ENCODE measurements at regions not wholly inside any gene's neighbourhood (a gene's known extent, or its start where the extent isn't known, plus 50 kb on each side); places are given as distances from the start of the nearest gene placed in this dataset.
"Not testable (repeated sequence)": the region's sequence is repeated elsewhere in the genome, so short reads cannot be mapped to it uniquely, and the experiment has no call there.

GRCh38 chr5:166602271-166602670 is 1689.2 kb upstream of the WWC1 start:
- no peak for DNase-seq (ENCODE audit: low read depth)

- no peak for DNase-seq (ENCODE audit: low read depth)
Measured at GRCh38 chr5:166617507-166617906, 1673.9 kb upstream of the WWC1 start.

GRCh38 chr5:166618526-166618925 is 1672.9 kb upstream of the WWC1 start:
- no peak for DNase-seq (ENCODE audit: low read depth)

- no peak for DNase-seq (ENCODE audit: low read depth)
Measured at GRCh38 chr5:166624573-166624972, 1666.9 kb upstream of the WWC1 start.

GRCh38 chr5:166625210-166625865 is 1666.1 kb upstream of the WWC1 start:
- no peak for DNase-seq (ENCODE audit: low read depth)

GRCh38 chr5:166637295-166637694 is 1654.2 kb upstream of the WWC1 start:
- DNase-seq (ENCODE audit: low read depth): no peak

- DNase-seq (ENCODE audit: low read depth): no peak
Measured at GRCh38 chr5:166639151-166639550, 1652.3 kb upstream of the WWC1 start.

GRCh38 chr5:166640136-166640535 is 1651.3 kb upstream of the WWC1 start:
- not testable (repeated sequence) for DNase-seq (ENCODE audit: low read depth)

GRCh38 chr5:166648736-166649135 is 1642.7 kb upstream of the WWC1 start:
- DNase-seq (ENCODE audit: low read depth): no peak

- no peak for DNase-seq (ENCODE audit: low read depth)
Measured at GRCh38 chr5:166649676-166650075, 1641.8 kb upstream of the WWC1 start.

GRCh38 chr5:166651234-166651633 is 1640.2 kb upstream of the WWC1 start:
- no peak for DNase-seq (ENCODE audit: low read depth)

- no peak for DNase-seq (ENCODE audit: low read depth)
Measured at GRCh38 chr5:166671811-166672210, 1619.6 kb upstream of the WWC1 start.

GRCh38 chr5:166672431-166672830 is 1619.0 kb upstream of the WWC1 start:
- DNase-seq (ENCODE audit: low read depth): no peak

- DNase-seq (ENCODE audit: low read depth): no peak
Measured at GRCh38 chr5:166677891-166678290, 1613.6 kb upstream of the WWC1 start.

- no peak for DNase-seq (ENCODE audit: low read depth)
Measured at GRCh38 chr5:166679331-166679730, 1612.1 kb upstream of the WWC1 start.

- no peak for DNase-seq (ENCODE audit: low read depth)
Measured at GRCh38 chr5:166695326-166695725, 1596.1 kb upstream of the WWC1 start.

GRCh38 chr5:166708291-166708690 is 1583.2 kb upstream of the WWC1 start:
- DNase-seq (ENCODE audit: low read depth): no peak

GRCh38 chr5:166709691-166710090 is 1581.8 kb upstream of the WWC1 start:
- no peak for DNase-seq (ENCODE audit: low read depth)

GRCh38 chr5:166710271-166710670 is 1581.2 kb upstream of the WWC1 start:
- DNase-seq (ENCODE audit: low read depth): no peak

- DNase-seq (ENCODE audit: low read depth): no peak
Measured at GRCh38 chr5:166712447-166713185, 1578.8 kb upstream of the WWC1 start.

GRCh38 chr5:166713295-166713694 is 1578.2 kb upstream of the WWC1 start:
- DNase-seq (ENCODE audit: low read depth): no peak

GRCh38 chr5:166716856-166717492 is 1574.5 kb upstream of the WWC1 start:
- DNase-seq (ENCODE audit: low read depth): no peak

GRCh38 chr5:166719991-166720390 is 1571.5 kb upstream of the WWC1 start:
- no peak for DNase-seq (ENCODE audit: low read depth)
